ENCODE measurements at regions not wholly inside any gene's neighbourhood (a gene's known extent, or its start where the extent isn't known, plus 50 kb on each side); places are given as distances from the start of the nearest gene placed in this dataset.

DNA sequence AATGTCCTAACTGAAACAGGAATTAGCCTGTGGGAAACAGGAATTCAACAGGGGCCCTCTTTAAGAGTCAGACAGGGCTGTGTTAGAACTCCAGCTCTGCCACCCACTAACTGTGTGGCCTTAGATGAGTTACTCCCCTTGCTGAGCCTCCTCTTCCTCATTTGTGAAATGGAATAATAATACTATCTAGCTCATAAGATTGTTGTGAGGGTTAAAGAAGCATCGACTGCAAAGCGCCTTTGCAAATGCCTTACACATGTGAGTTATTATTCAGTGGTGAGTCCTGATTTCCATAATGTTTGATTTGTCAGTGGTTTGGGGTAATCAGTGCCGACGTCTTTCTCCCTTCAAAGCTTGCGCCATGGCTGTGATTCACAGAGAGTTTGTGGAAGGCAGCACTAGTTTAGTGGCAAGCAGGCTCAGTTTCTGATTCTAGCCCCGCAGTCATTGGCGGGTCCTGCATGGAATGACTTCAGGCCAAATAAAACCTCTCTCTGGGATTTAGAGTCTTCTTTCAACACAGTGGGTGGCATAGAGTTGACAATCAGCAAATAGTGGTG is 388.5 kb downstream of the PLPP3 start:
- H3K27ac ChIP-seq (replicated peaks): no peak overlapping the region
- no peak for DNase-seq (ENCODE audit: low read depth in 1 of 2, low spot score in 1 of 2)
- H3K4me3 ChIP-seq (replicated peaks; ENCODE audit: insufficient read depth, low read length): no peak overlapping the region
- H3K27me3 ChIP-seq (ENCODE audit: insufficient read depth, poor library complexity, severe bottlenecking): peaks cover 3% of the 10 kb centered on the region
- TF ChIP-seq SPI1 (IDR thresholded peaks at IDR 0.05; ENCODE audit: borderline replicate concordance, low read depth) (no peak), POLR2AphosphoS5 (IDR thresholded peaks at IDR 0.05; ENCODE audit: low read depth) (no peak), CTCF (IDR thresholded peaks at IDR 0.05; ENCODE audit: insufficient read depth, low read length) (no peak), GABPA (IDR thresholded peaks at IDR 0.05; ENCODE audit: low read depth) (no peak)
- TF ChIP-seq, protein P1, sequence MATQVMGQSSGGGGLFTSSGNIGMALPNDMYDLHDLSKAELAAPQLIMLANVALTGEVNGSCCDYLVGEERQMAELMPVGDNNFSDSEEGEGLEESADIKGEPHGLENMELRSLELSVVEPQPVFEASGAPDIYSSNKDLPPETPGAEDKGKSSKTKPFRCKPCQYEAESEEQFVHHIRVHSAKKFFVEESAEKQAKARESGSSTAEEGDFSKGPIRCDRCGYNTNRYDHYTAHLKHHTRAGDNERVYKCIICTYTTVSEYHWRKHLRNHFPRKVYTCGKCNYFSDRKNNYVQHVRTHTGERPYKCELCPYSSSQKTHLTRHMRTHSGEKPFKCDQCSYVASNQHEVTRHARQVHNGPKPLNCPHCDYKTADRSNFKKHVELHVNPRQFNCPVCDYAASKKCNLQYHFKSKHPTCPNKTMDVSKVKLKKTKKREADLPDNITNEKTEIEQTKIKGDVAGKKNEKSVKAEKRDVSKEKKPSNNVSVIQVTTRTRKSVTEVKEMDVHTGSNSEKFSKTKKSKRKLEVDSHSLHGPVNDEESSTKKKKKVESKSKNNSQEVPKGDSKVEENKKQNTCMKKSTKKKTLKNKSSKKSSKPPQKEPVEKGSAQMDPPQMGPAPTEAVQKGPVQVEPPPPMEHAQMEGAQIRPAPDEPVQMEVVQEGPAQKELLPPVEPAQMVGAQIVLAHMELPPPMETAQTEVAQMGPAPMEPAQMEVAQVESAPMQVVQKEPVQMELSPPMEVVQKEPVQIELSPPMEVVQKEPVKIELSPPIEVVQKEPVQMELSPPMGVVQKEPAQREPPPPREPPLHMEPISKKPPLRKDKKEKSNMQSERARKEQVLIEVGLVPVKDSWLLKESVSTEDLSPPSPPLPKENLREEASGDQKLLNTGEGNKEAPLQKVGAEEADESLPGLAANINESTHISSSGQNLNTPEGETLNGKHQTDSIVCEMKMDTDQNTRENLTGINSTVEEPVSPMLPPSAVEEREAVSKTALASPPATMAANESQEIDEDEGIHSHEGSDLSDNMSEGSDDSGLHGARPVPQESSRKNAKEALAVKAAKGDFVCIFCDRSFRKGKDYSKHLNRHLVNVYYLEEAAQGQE (IDR thresholded peaks at IDR 0.05; ENCODE audit: insufficient replicate concordance, low read depth): no peak

- Histone ChIP-seq H3K27me3 (ENCODE audit: insufficient read depth, poor library complexity, severe bottlenecking) (peaks cover 3% of the 10 kb centered on the region), H3K4me3 (replicated peaks; ENCODE audit: insufficient read depth, low read length) (no peak overlapping the region), H3K27ac (replicated peaks) (no peak overlapping the region)
- no peak for DNase-seq (ENCODE audit: low read depth in 1 of 2, low spot score in 1 of 2)
- TF ChIP-seq CTCF (IDR thresholded peaks at IDR 0.05; ENCODE audit: insufficient read depth, low read length) (no peak), GABPA (IDR thresholded peaks at IDR 0.05; ENCODE audit: low read depth) (no peak)
Measured at GRCh38 chr1:56189946-56190805, 389.2 kb downstream of the PLPP3 start.

DNA sequence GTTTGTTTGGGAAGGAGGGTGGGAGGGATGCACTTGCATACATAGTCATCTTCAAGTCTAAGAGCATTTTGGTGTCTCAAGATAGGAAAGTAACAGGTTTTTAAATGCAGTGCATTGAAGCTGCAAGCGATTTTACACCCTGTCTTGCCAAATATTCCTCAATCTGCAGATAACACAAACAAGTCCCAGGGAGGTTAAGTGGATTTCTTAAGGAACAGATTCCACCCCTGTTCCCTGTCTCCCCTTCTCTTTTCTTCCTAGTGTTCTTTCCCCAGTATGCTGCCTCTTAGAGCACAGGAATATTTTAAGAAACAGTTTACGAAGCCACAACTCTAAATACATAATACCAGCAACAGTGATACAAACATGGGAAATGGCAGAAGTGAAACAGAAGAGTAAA is 389.9 kb downstream of the PLPP3 start:
- DNase-seq (ENCODE audit: low read depth in 1 of 2, low spot score in 1 of 2): no peak
- TF ChIP-seq SPI1 (IDR thresholded peaks at IDR 0.05; ENCODE audit: borderline replicate concordance, low read depth) (no peak), GABPA (IDR thresholded peaks at IDR 0.05; ENCODE audit: low read depth) (no peak), POLR2AphosphoS5 (IDR thresholded peaks at IDR 0.05; ENCODE audit: low read depth) (no peak), CTCF (IDR thresholded peaks at IDR 0.05; ENCODE audit: insufficient read depth, low read length) (no peak)
- TF ChIP-seq, protein P1 (IDR thresholded peaks at IDR 0.05; ENCODE audit: insufficient replicate concordance, low read depth): no peak

More for the DNA sequence above, 389.9 kb downstream of the PLPP3 start:
- Histone ChIP-seq H3K27ac (replicated peaks) (no peak overlapping the region), H3K4me3 (replicated peaks; ENCODE audit: insufficient read depth, low read length) (no peak overlapping the region), H3K27me3 (ENCODE audit: insufficient read depth, poor library complexity, severe bottlenecking) (no peaks in the 10 kb centered on the region)
